PC-9 (cell line): ENCODE measurements at regions not wholly inside any gene's neighbourhood (a gene's known extent, or its start where the extent isn't known, plus 50 kb on each side); places are given as distances from the start of the nearest gene placed in this dataset.

Source experiments
- BruUV-seq: library from RNA; stranded (reverse); fragments of 400-500 nt; replicated peaks from 2 replicates; lab custom pipeline; 2021; lab: Mats Ljungman, UMichigan
- CTCF ChIA-PET: fragments of 300-600 bp; sonication (Branson Sonifier 250); formaldehyde crosslinking; loops from one replicate; lab custom pipeline; 2022; ENCODE audit warnings: antibody characterized with exemption; lab: Charles Lee
- POLR2A ChIA-PET: fragments of 300-600 bp; sonication (Branson Sonifier 250); formaldehyde crosslinking; loops from one replicate; lab custom pipeline; 2022; ENCODE audit warnings: antibody characterized with exemption; ENCODE audit not compliant: unreplicated experiment; lab: Charles Lee
- DNase-seq, 2 experiments: peaks; one replicate each; pipeline versions ENCODE4 v3.0.0 to v3.0.0-alpha.2; 2015 to 2022; ENCODE audit warnings: mixed read lengths in 1 of 2
- H2AFZ ChIP-seq: fragments of 200-600 bp; sonication (generic); 2 replicates; pipeline ENCODE4 v1.8.1; 2017; ENCODE audit warnings: antibody characterized with exemption
- H3F3A ChIP-seq: fragments of 200-600 bp; sonication (generic); 2 replicates; pipeline ENCODE4 v1.8.1; 2017; ENCODE audit warnings: antibody characterized with exemption, mild to moderate bottlenecking, low read depth; ENCODE audit not compliant: insufficient read depth
- H3K27ac ChIP-seq: fragments of 200-600 bp; sonication (generic); 2 replicates; pipeline ENCODE4 v1.6.1; 2016; ENCODE audit warnings: mixed run types
- H3K27me3 ChIP-seq: fragments of 200-600 bp; sonication (generic); 2 replicates; pipeline ENCODE4 v1.6.1; 2016; ENCODE audit warnings: low read depth, mixed run types; ENCODE audit not compliant: insufficient read depth
- H3K36me3 ChIP-seq: fragments of 200-600 bp; sonication (generic); 2 replicates; pipeline ENCODE4 v1.6.1; 2016; ENCODE audit warnings: low read depth, mixed run types
- H3K4me1 ChIP-seq: fragments of 200-600 bp; sonication (generic); replicated peaks from 2 replicates; pipeline ENCODE4 v1.6.1; 2016; ENCODE audit warnings: mixed run types; ENCODE audit not compliant: insufficient read depth
- H3K4me2 ChIP-seq: fragments of 200-600 bp; sonication (generic); 2 replicates; pipeline ENCODE4 v1.6.1; 2017; ENCODE audit warnings: mixed run types
- H3K4me3 ChIP-seq: fragments of 200-600 bp; sonication (generic); 2 replicates; pipeline ENCODE4 v1.6.1; 2016; ENCODE audit warnings: mixed run types
- H3K79me2 ChIP-seq: fragments of 200-600 bp; sonication (generic); 2 replicates; pipeline ENCODE4 v1.6.1; 2017; ENCODE audit warnings: low read depth, mixed run types
- H3K9me2 ChIP-seq: fragments of 200-600 bp; sonication (generic); 2 replicates; pipeline ENCODE4 v1.8.1; 2017; ENCODE audit warnings: mild to moderate bottlenecking; ENCODE audit not compliant: insufficient read depth
- H3K9me3 ChIP-seq: fragments of 200-600 bp; sonication (generic); 2 replicates; pipeline ENCODE4 v1.8.1; 2016; ENCODE audit warnings: low read depth; ENCODE audit not compliant: insufficient read depth
- H4K20me1 ChIP-seq: fragments of 200-600 bp; sonication (generic); 2 replicates; pipeline ENCODE4 v1.8.1; 2017; ENCODE audit not compliant: insufficient read depth
- EZH2 ChIP-seq: fragments of 200-600 bp; sonication (generic); IDR thresholded peaks from 2 replicates; pipeline ENCODE4 v1.8.0; 2017; ENCODE audit warnings: antibody characterized with exemption, low read depth
- intact Hi-C: fragments of 100-400 bp; cut with micrococcal nuclease; formaldehyde crosslinking; loops from one replicate; pipeline ENCODE4 v1.10.0; 2022; ENCODE audit not compliant: unreplicated experiment
- TF ChIP-seq, protein P1 (sequence below): fragments of 200-600 bp; sonication (generic); conservative IDR thresholded peaks from 2 replicates; pipeline ENCODE4 v1.6.1; 2017; ENCODE audit warnings: mixed run types, antibody characterized with exemption, mild to moderate bottlenecking, moderate library complexity

DNA sequence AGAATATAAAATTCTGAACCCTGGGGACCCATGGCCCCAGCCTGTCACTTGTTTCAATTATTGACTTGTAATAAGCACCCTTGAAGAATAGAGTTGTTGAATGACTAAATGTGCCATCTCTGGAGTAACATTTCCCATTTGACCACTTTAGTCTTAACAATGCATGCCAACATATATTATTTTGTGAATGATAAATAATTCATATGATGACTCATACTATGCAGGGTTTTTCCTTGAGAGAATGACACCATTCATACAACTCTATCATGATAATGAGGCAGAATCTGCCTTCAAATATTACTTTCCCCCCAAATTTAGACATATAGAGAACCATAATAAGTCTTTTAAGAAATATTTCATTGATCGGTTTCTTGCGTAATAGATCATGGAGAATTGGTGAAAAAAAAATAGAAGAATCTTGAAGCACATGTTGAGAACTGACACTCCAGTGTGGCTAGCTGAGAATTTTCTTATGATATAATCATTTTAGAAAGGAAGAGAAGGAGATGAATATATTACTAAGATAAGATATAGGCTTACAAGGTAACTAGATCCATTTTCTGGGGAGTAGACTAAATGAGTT, 404.5 kb downstream of the GRXCR1 start:
- intact Hi-C loops = no loop called here
- H2AFZ ChIP-seq = no peak overlapping the region
- H3K36me3 ChIP-seq = no peaks in the 10 kb centered on the region
- POLR2A ChIA-PET = no interaction called here
- BruUV-seq = no TSS peak
- no peaks in the 10 kb centered on the region for H3K4me1 ChIP-seq
- no peaks in the 10 kb centered on the region for H3K9me3 ChIP-seq
- H3K27me3 ChIP-seq = peaks cover 6% of the 10 kb centered on the region; the same call in 1 of the 2 replicates
- H3F3A ChIP-seq = no peaks in the 10 kb centered on the region
- CTCF ChIA-PET = no interaction called here
- no peaks in the 10 kb centered on the region for H4K20me1 ChIP-seq
- H3K9me2 ChIP-seq = no peaks in the 10 kb centered on the region
- H3K27ac ChIP-seq = no peak overlapping the region
- no peak for DNase-seq
- TF ChIP-seq EZH2 = no peak
- TF ChIP-seq, protein P1, sequence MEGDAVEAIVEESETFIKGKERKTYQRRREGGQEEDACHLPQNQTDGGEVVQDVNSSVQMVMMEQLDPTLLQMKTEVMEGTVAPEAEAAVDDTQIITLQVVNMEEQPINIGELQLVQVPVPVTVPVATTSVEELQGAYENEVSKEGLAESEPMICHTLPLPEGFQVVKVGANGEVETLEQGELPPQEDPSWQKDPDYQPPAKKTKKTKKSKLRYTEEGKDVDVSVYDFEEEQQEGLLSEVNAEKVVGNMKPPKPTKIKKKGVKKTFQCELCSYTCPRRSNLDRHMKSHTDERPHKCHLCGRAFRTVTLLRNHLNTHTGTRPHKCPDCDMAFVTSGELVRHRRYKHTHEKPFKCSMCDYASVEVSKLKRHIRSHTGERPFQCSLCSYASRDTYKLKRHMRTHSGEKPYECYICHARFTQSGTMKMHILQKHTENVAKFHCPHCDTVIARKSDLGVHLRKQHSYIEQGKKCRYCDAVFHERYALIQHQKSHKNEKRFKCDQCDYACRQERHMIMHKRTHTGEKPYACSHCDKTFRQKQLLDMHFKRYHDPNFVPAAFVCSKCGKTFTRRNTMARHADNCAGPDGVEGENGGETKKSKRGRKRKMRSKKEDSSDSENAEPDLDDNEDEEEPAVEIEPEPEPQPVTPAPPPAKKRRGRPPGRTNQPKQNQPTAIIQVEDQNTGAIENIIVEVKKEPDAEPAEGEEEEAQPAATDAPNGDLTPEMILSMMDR = no peak
- no peaks in the 10 kb centered on the region for H3K79me2 ChIP-seq
- no peak overlapping the region for H3K4me2 ChIP-seq
- no peak overlapping the region for H3K4me3 ChIP-seq

DNA sequence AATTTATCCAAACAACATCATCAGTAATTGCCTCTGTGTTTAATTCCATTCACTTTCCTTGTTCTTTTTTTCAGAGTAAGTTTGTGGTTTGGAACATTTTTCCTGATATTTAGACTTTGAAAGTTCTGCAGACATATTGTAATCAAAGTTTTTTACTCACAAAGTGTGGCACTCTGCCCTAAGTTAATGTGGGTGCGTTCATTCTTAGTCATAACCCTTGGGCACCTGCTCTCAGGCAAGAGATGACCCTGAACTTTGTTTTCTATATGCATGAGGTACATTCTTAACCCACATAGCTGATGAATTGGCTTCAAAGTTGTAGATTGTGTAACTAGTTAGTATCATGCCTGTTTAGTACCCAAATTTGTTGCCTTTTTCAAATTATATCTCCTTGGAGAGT, 424.3 kb downstream of the GRXCR1 start:
- ChIA-PET POLR2A (no interaction called here), CTCF (no interaction called here)
- Histone ChIP-seq H3K9me3 (no peaks in the 10 kb centered on the region; the same call in 1 of the 2 replicates), H3K9me2 (no peaks in the 10 kb centered on the region; the same call in 1 of the 2 replicates), H3K4me1 (no peaks in the 10 kb centered on the region), H3K27me3 (no peaks in the 10 kb centered on the region), H3K27ac (no peak overlapping the region), H4K20me1 (no peaks in the 10 kb centered on the region), H3K79me2 (no peaks in the 10 kb centered on the region), H3K36me3 (no peaks in the 10 kb centered on the region), H3K4me2 (no peak overlapping the region), H3F3A (no peaks in the 10 kb centered on the region), H3K4me3 (no peak overlapping the region), H2AFZ (no peak overlapping the region)
- no TSS peak for BruUV-seq
- intact Hi-C loops = no loop called here
- TF ChIP-seq EZH2 = no peak
- TF ChIP-seq, protein P1 = no peak
- DNase-seq = no peak

DNA sequence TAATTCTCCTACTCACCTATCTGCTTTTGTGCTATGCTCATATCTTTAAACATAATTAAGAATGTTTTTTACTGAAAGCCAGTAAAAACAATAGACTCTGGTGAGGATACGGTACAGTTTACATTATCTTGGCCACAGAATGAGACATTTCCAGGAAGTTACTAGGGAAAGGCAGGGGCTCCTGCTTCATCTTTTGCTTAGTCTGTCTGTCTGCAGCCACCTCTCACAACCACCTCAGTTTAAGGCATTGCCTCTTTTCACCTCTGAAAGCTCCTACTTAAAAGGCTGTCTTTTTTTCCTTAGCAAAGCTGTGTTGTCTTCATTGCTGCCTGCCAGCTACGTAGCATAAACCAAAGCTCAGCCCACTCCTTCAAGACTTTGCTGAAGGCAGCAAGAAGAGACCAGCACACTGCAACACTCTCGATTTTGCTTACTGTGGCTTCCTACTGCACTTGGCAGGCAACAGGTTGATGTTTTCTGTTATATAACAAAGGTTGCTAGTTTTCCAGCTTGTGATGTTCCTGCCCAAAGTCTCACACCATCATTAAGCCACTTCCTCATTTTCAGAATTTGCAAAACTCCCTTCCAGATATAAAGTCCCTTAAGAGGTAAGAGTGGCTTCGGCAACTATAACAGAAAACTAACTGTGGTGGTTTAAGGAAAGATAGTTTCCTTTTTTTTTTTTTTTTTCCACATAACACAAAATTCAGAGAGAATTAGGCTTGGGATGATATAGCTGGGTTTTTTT, 432.9 kb downstream of the GRXCR1 start:
- no peak for TF ChIP-seq EZH2
- TF ChIP-seq, protein P1 = no peak
- Histone ChIP-seq H3K79me2 (no peaks in the 10 kb centered on the region), H2AFZ (no peak overlapping the region), H3K4me1 (no peaks in the 10 kb centered on the region), H3F3A (no peaks in the 10 kb centered on the region), H3K27ac (no peak overlapping the region), H3K4me3 (no peak overlapping the region), H3K9me3 (no peaks in the 10 kb centered on the region), H3K27me3 (no peaks in the 10 kb centered on the region), H3K36me3 (no peaks in the 10 kb centered on the region), H3K4me2 (no peak overlapping the region), H3K9me2 (no peaks in the 10 kb centered on the region), H4K20me1 (no peaks in the 10 kb centered on the region)
- intact Hi-C loops = no loop called here
- ChIA-PET CTCF (no interaction called here), POLR2A (no interaction called here)
- BruUV-seq = no TSS peak
- no peak for DNase-seq
